GM12878 (cell line): ENCODE measurements at regions not wholly inside any gene's neighbourhood (a gene's known extent, or its start where the extent isn't known, plus 50 kb on each side); places are given as distances from the start of the nearest gene placed in this dataset.

Experiments
- TARDBP ChIP-seq: IDR thresholded peaks from 2 replicates; pipeline ENCODE4 v1.6.1; 2016; ENCODE audit warnings: borderline replicate concordance
- TF ChIP-seq, protein P1 (sequence below): IDR thresholded peaks from 2 replicates; pipeline ENCODE4 v1.6.1; 2011; ENCODE audit warnings: low read depth, low read length, improper control_type of control experiment, borderline replicate concordance

GRCh38 chr6:111938710-111939109 is 65.5 kb upstream of the FYN start:
- TF ChIP-seq TARDBP = no peak
- TF ChIP-seq, protein P1, sequence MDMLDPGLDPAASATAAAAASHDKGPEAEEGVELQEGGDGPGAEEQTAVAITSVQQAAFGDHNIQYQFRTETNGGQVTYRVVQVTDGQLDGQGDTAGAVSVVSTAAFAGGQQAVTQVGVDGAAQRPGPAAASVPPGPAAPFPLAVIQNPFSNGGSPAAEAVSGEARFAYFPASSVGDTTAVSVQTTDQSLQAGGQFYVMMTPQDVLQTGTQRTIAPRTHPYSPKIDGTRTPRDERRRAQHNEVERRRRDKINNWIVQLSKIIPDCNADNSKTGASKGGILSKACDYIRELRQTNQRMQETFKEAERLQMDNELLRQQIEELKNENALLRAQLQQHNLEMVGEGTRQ = no peak
